Islet of Langerhans (tissue), 1 donor: ENCODE measurements at regions not wholly inside any gene's neighbourhood (a gene's known extent, or its start where the extent isn't known, plus 50 kb on each side); places are given as distances from the start of the nearest gene placed in this dataset.

Source experiments
- FAIRE-seq: peaks from one replicate; lab custom pipeline; 2011; peaks lifted over from hg19 to GRCh38; lab: Jason Lieb, UNC

DNA sequence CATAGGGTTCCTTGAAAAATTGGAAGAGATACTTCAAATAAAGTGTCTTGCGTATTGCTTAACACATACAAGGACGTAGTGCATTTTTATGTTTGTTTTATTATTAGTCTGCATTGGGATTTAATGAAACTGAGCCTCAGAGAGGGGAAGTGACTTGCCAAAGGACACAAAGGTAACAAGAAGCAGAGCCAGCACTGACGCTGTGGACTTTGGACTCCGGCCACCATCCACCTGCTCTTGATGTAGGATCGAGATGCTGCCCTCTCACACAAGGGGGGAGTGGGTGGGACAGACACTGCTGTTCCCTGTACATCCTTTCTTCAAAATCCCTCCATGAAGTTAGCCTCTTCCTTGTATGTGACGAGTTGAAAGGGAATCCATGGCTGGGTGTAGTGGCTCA lies 435.4 kb upstream of the RGMA start:
- no peak for FAIRE-seq

DNA sequence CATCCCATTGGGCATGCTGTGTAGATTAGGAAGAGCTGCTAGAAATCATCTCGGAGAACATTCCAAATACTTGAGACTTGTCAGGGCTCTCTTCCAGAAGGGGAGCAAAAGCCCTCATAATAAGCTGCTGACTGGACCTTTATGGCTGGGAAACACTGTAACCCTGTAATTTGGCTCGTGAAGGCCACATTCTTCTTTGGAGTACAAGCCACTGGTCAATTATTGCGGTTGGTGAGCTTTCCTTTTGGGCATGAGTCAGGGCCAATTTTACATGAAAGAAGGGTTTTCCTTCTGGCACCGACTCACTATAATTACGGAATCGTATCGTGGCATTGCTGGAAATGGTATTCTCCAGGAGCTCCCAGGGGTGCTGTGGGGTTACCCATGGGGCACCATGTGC lies 434.5 kb upstream of the RGMA start:
- no peak for FAIRE-seq

GRCh38 chr15:93520206-93520605 lies 431.2 kb upstream of the RGMA start:
- no peak for FAIRE-seq

DNA sequence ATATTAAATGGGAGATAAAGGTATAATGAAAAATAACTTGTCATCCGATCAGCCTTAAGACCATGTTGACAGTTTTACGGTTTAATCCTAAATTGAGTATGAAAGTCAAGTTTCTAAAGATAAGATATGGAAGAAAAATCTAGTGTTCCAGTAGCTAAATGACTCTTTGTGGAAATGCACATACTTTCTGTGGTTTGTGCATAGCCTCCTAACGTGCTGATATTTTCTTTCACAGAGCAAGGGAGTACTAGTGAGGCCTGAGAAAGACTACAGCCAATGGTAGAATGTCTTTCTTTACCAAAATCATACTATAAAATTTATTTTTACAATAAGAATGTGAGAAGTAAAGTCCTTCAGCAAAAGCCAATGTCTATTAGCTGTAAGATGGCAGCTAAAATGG lies 430.6 kb upstream of the RGMA start:
- FAIRE-seq = no peak

DNA sequence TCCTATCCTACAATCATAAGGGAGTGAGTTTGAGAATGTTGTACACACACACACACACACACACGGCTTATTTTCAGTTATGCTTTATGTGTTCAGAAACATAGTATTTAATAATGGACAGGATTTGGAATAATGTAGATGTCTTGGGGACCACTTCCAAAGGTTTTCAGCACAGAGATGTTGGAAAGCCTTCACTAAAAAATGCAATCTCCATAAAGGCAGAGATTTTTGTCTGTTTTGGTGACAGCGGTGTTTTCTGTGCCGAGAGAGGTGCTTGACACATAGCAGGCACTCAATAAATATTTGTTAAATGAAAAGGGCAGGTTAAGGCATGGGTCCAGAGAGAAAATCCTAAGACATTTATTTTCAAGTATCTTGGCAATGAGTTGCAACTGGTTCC lies 428.2 kb upstream of the RGMA start:
- no peak for FAIRE-seq

- FAIRE-seq = no peak
These were observed 426.4 kb upstream of the RGMA start for GRCh38 chr15:93515256-93516051.

DNA sequence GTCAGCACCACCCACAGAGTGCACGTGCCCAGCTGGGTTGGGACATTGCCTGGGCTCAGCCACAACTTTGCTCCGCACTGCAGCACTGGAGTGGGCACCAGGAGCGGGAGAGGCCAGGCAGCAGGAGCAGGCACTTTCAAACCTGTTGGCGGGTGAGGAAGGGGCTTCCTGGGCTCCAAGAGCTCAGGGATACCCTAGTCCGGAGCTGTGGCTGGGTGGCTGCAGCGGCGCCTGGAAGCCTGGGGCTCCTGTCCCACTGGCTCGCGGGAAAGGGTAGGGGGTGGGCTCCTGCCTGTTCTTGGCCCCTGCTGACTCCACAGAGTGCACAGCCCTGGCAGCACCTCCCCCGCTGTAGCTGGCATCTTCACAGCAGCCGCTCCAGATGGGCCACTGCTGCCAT lies 417.6 kb upstream of the RGMA start:
- no peak for FAIRE-seq

DNA sequence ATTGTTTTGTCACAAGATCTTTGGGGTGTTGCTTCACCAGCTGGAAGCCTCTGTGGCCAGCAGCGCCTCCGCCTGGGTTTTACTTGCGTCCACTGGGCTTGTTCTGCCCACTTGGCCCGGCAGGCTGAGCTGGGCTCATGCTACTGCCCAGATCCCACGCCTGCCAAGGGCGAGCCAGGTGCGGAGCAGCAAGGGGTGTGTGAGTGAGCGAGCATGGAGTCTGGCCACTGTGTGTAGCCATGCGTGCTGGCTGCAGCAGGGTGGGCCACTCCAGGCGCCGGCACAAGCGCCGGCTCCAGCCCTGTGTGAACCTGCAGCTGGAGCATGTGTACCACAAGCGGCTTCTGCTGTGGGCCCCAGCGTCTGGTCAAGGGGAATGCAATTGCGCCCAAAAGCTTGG lies 416.5 kb upstream of the RGMA start:
- FAIRE-seq = no peak

GRCh38 chr15:93501946-93502345 lies 412.9 kb upstream of the RGMA start:
- FAIRE-seq = no peak

DNA sequence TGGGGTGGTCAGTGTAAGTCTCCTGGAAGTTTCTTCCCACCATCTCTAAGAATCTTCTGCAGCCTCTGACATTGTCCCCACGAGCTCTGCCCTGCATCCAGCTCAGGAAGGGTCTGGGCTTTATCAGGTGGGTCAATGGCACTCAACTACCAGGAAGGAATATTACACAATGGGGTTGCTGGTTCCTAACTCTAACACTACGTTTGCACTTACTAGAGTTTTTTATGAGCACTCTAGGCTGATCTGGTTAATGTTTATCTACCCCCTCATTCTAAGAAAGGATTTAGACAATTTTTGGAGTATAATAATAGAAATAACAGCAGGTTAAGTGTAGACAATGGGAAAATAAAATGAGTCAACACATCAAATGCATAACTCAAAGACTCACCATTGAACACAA lies 411.1 kb upstream of the RGMA start:
- no peak for FAIRE-seq

DNA sequence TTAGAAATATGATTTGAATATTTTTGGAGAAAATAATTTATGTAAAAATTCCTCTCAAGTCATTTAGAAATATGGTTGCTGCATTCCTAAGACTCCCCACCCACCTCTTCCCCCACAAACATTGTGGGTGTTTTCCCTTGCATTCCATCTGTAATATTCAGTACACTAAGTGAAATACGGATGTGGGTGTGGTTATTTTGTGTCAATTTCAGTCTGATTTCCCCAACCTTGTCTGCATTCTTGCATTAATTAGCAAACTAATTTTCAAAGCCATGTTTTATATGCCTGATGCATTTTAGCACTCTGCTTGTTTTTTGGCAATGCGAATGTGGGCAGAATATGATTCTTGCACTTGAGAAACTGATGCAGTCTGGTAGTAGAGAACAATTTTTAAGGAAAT lies 408.3 kb upstream of the RGMA start:
- no peak for FAIRE-seq

DNA sequence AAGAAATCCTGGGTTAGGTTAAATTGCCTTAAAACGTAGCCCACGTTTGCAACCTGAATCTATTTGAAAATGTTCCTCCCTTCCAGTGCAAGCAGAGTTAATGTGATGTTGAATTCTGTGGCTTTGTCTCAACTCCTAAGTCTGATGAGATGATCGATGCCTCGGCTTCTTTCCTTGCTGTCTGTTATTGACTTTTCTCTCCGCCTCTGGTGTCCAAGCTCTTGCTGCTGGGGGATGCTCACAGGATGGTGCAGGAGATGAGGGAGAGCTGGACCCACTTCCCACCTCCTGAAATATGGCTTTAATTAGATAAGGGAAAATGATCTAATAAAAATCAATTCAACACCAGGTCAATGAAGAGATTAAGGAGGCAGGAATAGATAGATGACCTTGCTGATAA lies 407.9 kb upstream of the RGMA start:
- FAIRE-seq = no peak

DNA sequence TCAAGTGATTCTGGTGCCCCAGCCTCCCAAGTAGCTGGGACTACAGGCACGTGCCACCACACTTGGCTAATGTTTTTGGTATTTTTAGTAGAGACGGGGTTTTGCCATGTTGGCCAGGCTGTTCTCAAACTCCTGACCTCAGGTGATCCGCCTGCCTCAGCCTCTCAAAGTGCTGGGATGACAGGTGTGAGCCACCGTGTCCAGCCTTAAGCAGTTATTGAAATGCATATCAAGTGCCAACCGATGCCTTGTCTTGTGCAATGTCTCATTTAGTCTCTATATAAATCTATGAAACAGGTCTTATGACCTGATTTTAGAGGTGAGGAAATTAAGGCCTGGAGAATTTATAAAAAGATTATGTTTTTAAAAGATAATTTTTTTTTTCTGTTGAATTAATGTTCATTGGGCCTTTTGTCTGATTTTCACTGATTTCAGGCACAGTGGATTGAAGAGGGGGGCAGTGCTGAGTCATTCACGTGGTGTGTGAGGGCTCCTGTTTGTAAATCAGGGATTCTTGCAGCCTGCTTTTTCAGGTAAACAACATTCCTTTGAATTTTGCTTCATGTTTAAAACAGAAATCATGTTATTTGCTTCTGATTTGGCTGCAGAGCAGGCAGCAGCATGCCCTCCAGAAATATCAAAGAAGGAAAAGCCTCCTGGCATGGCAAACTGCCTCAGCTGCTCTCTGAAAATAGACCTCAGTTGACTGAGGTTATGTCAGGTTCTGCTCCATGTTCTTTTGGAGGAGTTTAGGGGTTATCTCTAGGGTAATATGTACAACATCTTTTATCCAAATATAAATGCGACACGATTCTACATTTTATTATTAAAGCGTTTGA lies 407.0 kb upstream of the RGMA start:
- no peak for FAIRE-seq

DNA sequence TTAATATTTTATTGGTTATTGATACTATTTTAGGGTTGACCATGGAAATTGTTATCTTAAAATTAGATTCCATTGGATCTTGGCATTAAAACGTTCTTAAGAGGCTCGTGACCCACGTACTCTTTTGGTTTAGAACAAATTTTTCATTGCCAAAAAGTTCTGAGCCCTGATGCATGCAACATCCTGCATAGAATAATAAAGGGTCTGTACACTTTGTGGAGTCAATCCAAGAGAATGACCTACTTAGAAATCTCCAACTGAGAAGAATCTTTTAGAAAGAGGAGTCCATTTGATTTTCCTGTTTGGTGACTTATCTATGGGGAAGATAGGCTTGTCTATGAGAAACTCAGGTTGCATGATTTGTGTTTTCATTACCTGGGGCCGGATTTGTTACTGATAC lies 404.2 kb upstream of the RGMA start:
- no peak for FAIRE-seq

DNA sequence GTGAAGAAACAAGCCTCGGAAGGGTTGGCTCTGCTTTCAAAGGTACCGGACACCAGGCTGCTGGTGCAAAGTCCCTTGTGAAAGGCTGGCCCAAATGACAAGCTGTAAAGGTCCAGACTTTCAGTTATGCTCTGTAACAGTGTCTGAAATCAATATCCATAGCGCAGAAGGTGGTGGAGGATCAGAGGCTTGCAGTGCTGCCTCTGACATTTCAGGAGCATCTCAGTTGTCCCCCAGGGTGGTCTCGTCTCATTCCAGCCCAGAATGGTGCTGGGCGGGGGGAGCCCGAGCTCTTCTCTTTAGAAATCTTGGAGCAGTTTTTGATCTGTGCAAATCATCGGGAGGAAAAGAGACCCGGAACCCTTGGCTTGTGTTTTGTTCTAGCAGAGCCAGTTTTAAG lies 402.3 kb upstream of the RGMA start:
- no peak for FAIRE-seq

DNA sequence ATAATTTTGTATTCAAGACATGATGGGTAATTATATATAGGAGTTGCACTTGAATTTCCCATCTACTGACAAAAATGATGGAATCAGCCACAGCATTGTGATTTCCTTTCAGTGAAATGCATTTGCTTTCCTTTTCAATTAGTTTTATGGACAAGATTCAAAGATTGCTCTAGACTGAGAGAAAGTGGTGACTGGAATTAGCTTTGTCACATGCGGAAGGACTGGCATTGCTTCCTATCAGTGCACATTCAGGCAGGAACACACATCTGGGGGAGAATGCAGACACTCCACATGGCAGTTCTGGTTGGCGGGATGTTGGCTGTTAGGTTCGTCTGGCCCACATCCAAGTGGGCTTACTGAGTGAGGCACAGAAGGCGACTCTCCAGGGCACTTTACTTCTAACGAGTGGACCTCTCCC lies 399.3 kb upstream of the RGMA start:
- FAIRE-seq = no peak

- FAIRE-seq = no peak
These were observed 397.6 kb upstream of the RGMA start for GRCh38 chr15:93486407-93487117.

GRCh38 chr15:93485438-93486327 lies 396.7 kb upstream of the RGMA start:
- FAIRE-seq = no peak

DNA sequence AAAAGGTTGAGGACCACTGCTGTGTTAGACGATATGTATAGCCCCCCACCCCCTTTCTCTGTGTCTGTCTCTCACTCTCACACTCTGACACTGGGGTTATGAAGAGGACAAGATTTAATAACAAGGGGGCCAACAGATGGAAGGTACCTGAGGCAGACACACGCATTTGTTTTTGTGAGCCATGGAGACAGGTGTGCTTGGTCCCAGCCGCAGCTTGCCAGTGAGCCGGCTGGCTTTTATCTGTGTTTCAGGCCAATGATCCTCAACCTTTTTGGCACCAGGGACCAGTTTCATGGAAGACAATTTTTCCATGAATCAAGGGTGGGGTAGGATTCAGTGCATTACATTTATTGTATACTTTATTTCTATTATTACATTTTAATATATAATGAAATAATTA lies 394.9 kb upstream of the RGMA start:
- FAIRE-seq = no peak

- no peak for FAIRE-seq
These were observed 393.7 kb upstream of the RGMA start for GRCh38 chr15:93482731-93483130.

- no peak for FAIRE-seq
These were observed 390.7 kb upstream of the RGMA start for GRCh38 chr15:93479715-93480114.

GRCh38 chr15:93478947-93479346 lies 389.9 kb upstream of the RGMA start:
- FAIRE-seq = no peak
